Pulmonary artery endothelial cell (primary cell): ENCODE measurements at regions not wholly inside any gene's neighbourhood (a gene's known extent, or its start where the extent isn't known, plus 50 kb on each side); places are given as distances from the start of the nearest gene placed in this dataset.
"Not testable (repeated sequence)": the region's sequence is repeated elsewhere in the genome, so short reads cannot be mapped to it uniquely, and the experiment has no call there.

Source experiments
- DNase-seq: peaks from one replicate; pipeline ENCODE4 v3.0.0-alpha.2; 2011; ENCODE audit warnings: low read depth, low spot score

GRCh38 chr14:106508216-106508615 lies 981.8 kb downstream of the TMEM121 start:
- no peak for DNase-seq

DNA sequence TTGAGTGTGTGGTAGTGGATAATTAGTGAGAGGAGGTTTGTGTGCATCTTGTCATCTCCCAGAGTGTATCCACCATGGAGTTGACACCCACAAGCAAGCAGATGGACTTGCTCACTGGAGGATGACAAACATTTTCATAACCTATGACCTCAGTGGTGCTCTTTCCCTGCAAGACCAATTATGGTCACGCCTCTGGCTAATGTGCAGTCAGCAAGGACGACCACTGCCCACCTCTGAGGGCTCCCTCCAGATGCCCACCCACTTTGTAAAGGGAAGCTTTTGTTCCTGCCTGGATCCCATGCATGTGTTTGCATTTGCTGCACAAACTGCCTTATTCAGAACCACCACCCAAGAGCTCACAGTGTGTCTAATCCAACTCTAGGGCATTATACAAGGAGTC lies 982.8 kb downstream of the TMEM121 start:
- no peak for DNase-seq

GRCh38 chr14:106509807-106510206 lies 983.4 kb downstream of the TMEM121 start:
- no peak for DNase-seq

DNA sequence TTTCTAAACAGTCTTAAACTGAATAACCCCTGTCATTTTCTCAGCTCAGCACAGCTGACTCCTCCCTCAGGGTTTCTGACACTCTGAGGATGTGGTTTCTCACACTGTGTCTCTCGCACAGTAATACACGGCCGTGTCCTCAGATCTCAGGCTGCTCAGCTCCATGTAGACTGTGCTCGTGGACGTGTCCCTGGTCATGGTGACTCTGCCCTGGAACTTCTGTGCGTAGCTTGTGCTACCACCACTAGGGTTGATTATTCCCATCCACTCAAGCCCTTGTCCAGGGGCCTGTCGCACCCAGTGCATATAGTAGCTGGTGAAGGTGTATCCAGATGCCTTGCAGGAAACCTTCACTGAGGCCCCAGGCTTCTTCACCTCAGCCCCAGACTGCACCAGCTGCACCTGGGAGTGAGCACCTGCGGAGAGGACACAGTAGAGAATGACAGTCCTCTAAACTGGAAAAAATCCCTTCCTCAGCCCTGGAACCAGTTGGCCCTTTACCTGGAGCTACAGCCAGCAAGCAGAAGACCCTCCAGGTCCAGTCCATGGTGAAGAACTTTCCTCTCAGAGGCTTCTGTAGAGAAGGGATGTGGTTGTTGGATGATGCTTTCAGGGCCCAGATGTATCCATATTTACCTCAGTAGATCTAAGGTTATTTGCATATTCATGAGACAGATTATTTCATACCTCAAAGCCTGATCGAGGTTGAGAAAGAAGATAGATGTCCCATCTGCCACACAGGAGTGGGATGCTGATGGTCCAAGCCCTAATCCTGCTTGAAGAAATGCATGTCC lies 984.8 kb downstream of the TMEM121 start:
- no peak for DNase-seq

GRCh38 chr14:106511800-106512198 lies 985.4 kb downstream of the TMEM121 start:
- DNase-seq, result no peak

- no peak for DNase-seq
Measured at GRCh38 chr14:106513302-106513701, 986.9 kb downstream of the TMEM121 start.

DNA sequence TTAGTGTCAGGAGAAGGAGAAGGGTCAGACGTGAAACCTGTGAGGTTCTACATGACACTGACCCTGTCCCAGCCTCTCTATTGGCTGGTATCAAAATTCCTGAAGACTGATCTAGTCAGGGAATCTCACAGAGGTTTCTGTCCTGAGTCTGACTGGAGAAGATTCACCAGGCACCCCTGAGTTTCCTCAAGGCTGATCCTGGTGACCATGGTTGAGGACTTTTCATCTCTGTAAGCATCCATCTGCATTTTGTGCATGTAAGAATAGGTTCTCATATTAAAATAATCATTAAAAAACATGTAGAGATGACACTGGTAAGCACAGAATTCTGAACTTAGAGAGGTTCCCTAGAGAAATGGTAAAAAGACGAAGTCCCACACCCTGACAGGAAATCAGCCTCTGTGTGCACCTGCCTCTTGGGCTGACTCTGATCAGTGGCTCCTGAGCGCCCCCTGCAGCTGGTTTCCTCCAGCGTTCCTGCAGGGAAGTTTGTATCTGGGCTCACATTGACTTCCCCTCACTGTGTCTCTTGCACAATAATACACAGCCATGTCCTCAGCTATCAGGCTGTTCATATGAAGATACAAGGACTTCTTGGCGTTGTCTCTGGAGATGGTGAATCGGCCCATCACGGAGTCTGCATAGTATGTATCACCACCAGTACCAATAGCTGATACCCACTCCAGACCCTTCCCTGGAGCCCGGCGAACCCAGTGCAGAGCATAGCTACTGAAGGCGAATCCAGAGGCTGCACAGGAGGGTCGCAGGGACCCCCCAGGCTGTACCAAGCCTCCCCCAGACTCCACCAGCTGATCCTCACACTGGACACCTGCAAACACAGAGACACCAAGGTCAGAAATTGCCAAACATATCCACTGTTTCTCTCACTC lies 991.9 kb downstream of the TMEM121 start:
- no peak for DNase-seq

GRCh38 chr14:106522118-106522517 lies 995.7 kb downstream of the TMEM121 start:
- DNase-seq, result not testable (repeated sequence)

DNA sequence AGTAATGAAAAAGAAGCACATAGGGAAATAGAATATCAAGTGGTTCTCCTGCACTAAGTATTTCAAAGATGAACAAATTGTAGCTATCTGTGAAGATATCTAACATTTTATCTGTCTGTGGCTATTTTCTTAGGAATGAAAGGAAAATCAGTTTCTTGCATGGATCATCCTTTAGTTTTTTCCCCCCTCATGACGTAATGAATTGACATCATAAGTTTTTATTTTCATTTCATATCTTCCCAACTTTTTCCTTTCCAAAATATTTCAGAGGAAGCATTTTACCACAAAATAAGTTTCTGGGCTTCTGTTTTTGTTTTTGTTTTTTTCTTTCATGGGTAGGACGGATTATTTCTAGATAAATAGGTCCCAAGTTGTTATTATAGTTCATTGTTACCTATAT lies 996.6 kb downstream of the TMEM121 start:
- no peak for DNase-seq

GRCh38 chr14:106528717-106529116 lies 1002.3 kb downstream of the TMEM121 start:
- DNase-seq, result no peak

DNA sequence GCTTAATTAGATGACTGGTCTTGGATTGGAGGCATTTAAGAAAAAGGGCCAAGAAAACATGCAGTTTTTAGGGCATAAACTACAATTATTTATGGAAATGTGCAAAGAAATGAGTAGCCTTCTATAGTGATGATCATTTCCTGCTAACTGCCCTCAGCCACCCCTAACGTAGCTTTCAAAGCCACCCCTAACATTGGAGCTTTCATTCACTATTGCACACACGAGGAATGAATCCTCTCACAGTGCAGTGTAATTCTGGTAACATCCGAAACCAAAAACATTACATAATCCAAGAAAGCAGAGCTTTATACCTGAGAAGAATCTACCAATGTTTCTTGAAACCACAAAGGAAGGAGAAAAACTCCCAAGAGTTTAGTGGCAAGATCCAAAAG lies 1003.6 kb downstream of the TMEM121 start:
- DNase-seq, result no peak

- no peak for DNase-seq
Measured at GRCh38 chr14:106530423-106531107, 1004.2 kb downstream of the TMEM121 start.

DNA sequence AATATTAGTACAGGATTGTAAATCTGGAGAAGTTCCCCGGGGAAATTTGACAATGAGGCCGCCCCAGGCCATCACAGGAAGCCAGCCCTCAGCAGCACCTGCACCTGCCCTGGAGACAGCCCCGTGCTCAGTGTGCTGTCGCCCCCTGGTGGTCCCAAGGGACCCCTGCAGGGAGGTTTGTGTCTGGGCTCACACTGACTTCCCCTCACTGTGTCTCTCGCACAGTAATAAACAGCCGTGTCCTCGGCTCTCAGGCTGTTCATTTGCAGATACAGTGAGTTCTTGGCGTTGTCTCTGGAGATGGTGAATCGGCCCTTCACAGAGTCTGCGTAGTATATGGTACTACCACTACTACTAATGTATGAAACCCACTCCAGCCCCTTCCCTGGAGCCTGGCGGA lies 1011.2 kb downstream of the TMEM121 start:
- not testable (repeated sequence) for DNase-seq

DNA sequence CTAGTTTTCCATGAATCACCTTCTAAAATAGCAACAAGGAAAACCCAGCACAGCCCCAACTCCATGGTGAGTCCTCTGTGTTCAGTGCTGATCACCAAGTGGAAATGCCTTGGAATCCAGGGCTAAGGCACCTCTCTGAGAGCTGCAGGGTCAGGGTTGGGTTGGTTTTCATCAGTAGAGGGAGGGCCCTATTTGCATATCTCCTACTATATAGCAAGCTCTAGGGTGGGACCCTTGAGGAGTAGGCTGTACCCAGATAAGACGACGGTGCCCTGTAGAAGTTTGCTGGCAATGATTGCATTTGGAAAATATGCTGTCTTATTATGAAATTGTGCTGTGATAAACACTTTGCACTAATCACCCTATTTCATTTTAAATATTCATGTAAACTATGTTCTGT lies 1011.8 kb downstream of the TMEM121 start:
- DNase-seq, result no peak

DNA sequence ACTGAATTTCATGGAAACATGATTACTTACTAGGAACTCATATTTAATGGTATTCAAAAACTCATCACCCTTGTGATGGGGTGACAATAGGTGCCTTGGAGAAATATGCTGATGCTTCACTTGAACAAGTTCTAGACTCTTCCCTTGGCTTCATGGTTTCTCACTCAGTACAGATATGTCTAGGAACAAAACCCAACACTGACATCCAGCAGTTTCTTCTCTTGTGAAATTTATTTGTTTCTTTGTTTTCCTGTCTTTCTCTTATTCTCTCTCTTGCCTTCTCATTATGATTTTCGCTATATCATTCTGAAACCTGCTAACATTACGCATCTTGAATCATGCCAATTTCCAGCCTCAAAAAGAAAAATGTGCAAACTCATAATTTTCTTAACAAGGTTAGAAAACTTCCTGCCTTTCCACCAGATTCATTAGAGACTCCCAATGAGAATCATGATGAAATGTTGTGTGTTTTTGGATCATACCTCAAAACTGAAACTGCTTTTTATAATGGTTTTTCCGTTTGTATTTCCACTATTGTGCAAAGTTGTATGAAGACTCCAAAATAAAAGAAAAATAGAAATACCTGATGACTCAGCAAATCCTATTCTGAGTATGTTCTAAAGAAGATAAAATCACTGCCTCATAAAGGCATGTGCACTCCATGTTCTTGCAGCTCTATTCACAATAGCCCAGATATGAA lies 1021.5 kb downstream of the TMEM121 start:
- DNase-seq, result no peak

DNA sequence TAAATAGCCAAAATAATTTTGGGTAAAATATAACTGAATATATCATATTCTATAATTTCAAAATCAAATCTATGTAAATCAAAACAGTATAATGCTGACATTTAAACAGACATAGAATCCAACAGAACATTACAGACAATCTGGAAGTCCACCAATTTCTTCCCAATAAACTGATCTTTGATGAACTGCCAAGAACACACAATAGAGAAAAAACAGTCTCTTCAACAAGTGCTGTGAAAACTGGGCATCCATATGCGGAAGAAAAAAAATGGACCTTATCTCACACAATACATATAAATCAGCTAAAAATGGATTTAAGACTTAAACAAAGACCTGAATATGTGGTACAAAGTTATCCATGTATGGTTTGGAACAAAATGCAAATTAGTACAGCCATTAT lies 1022.7 kb downstream of the TMEM121 start:
- no peak for DNase-seq

DNA sequence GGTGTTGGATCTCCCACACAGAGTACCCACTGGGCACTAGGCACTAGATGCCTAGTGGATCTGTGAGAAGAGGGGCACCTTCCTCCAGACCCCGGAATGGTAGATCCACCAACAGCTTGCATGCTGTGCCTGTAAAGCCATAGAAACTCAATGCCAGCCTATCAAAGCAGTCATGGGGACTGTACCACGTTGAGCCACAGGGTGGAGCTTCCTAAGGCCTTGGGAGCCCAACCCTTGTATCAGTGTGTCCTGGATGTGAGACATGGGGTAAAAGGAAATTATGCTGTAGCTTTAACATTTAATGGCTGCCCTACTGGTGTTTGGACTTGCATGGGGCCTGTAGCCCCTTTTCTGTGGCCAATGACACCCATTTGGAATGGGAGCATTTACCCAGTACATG lies 1024.9 kb downstream of the TMEM121 start:
- no peak for DNase-seq

- not testable (repeated sequence) for DNase-seq
Measured at GRCh38 chr14:106556211-106556610, 1029.8 kb downstream of the TMEM121 start.

DNA sequence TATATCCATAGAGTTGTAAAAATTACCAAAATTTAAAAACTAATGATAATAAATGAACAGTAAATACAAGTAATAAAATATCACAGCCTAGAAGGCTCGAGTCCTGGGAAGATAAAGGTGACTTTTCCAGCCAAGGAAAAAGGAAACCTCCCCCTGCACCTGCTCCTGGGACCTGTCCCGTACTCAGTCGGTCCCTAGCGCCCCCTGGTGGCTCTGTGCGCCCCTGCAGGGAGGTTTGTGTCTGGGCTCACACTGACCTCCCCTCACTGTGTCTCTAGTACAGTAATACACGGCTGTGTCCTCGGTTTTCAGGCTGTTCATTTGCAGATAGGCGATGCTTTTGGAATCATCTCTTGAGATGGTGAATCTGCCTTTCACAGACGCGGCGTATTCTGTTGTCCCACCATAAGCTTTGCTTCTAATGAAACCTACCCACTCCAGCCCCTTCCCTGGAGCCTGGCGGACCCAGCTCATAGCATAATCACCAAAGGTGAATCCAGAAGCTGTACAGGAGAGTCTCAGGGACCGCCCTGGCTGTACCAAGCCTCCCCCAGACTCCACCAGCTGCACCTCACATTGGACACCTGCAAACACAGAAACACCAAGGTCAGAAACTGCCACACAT lies 1030.4 kb downstream of the TMEM121 start:
- no peak for DNase-seq

- no peak for DNase-seq
Measured at GRCh38 chr14:106562451-106562850, 1036.1 kb downstream of the TMEM121 start.

- DNase-seq, result no peak
Measured at GRCh38 chr14:106564058-106564643, 1037.8 kb downstream of the TMEM121 start.
